ENCODE measurements at regions not wholly inside any gene's neighbourhood (a gene's known extent, or its start where the extent isn't known, plus 50 kb on each side); places are given as distances from the start of the nearest gene placed in this dataset.

- TF ChIP-seq MXI1 (IDR thresholded peaks at IDR 0.05; ENCODE audit: borderline replicate concordance, low read depth, low read length) (no peak), ZSCAN30 (CRISPR knock-in tag; IDR thresholded peaks at IDR 0.05) (no peak)
Measured at GRCh38 chr5:120803282-120803681, 339.2 kb downstream of the PRR16 start (continued).

DNA sequence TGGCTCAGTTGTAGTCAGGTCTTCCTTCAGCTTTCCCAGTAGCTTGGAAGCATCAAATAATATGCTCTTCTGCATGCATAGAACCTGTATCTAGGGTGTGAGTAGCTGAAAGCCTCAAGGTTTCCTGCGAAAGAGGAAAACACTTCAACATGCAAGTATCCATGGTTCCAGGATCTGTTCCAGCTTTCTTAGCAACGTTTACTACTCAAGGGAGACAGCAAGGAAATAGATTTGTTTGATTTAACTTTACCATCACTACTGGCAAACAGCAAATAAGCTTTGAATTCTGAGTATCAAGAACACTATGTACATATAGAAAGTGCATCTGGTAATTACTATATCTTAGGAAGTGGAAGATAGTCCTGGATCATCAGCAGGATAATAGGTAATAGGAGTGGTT is 341.0 kb downstream of the PRR16 start:
- Histone ChIP-seq H3K4me1 (ENCODE audit: insufficient read depth, low read length) (no peaks in the 10 kb centered on the region), H3K9me3 (ENCODE audit: low read length) (no peaks in the 10 kb centered on the region), H3K9ac (ENCODE audit: insufficient read depth, low read depth, low read length) (no peak overlapping the region), H3K79me2 (ENCODE audit: insufficient read depth, low read length) (no peaks in the 10 kb centered on the region), H3K4me3 (replicated peaks in 1 of 3; ENCODE audit: insufficient read depth in 1 of 3, low read depth in 2 of 3, low read length in 3 of 3) (no peak overlapping the region), H4K20me1 (ENCODE audit: insufficient read depth, low read length) (no peaks in the 10 kb centered on the region), H3K4me2 (ENCODE audit: low read depth, low read length) (no peak overlapping the region), H2AFZ (ENCODE audit: low read length) (no peak overlapping the region), H3K27me3 (ENCODE audit: control insufficient read depth in 1 of 2, insufficient read depth in 2 of 2, low read length in 2 of 2) (no peaks in the 10 kb centered on the region), H3K27ac (ENCODE audit: extremely low read length, insufficient read depth, low read length) (no peak overlapping the region), H3K36me3 (replicated peaks in 1 of 2; ENCODE audit: control insufficient read depth in 1 of 2, insufficient read depth in 2 of 2, low read length in 2 of 2) (no peaks in the 10 kb centered on the region)
- no peak for DNase-seq (ENCODE audit: low spot score)
- ChIA-PET CTCF (ENCODE audit: low intra/inter-chr PET ratio, low total read pairs) (no interaction called here), POLR2A (no interaction called here)
- in situ Hi-C loops (cut with HindIII; ENCODE audit: extremely low pct_ligation_motif_present, low pct_unique_long_range_greater_than_20kb), result no loop called here
- intact Hi-C loops (cut with micrococcal nuclease; ENCODE audit: unreplicated experiment), result no loop called here
- no peak for FAIRE-seq
- WGBS (ENCODE audit: low lambda C conversion rate), result 0% methylated on average over 2 of the region's 2 CpGs
- no peak for ATAC-seq
- BruUV-seq (replicated peaks), result no TSS peak
- TF ChIP-seq ZFP36L1 (CRISPR knock-in tag; IDR thresholded peaks at IDR 0.05) (no peak), DBP (CRISPR knock-in tag; IDR thresholded peaks at IDR 0.05; ENCODE audit: not compliant biosample characterization) (no peak), SOX13 (IDR thresholded peaks at IDR 0.05) (no peak), SOX13 (CRISPR knock-in tag; conservative IDR thresholded peaks at IDR 0.05 in 1 of 2, IDR thresholded peaks at IDR 0.05 in 1 of 2) (no peak), ZNF83 (CRISPR knock-in tag; IDR thresholded peaks at IDR 0.05; ENCODE audit: borderline replicate concordance) (no peak), ZNF615 (CRISPR knock-in tag; IDR thresholded peaks at IDR 0.05; ENCODE audit: borderline replicate concordance) (no peak), PRDM4 (CRISPR knock-in tag; IDR thresholded peaks at IDR 0.05; ENCODE audit: borderline replicate concordance) (no peak), MAFG (CRISPR knock-in tag; IDR thresholded peaks at IDR 0.05) (no peak), ZNF710 (CRISPR knock-in tag; IDR thresholded peaks at IDR 0.05; ENCODE audit: borderline replicate concordance) (no peak), ATAD3A (CRISPR knock-in tag; IDR thresholded peaks at IDR 0.05) (no peak), TIGD3 (CRISPR knock-in tag; IDR thresholded peaks at IDR 0.05; ENCODE audit: borderline replicate concordance) (no peak), SRSF1 (optimal IDR thresholded peaks at IDR 0.05; ENCODE audit: low read depth, low read length) (no peak), ZNF34 (CRISPR knock-in tag; IDR thresholded peaks at IDR 0.05; ENCODE audit: borderline replicate concordance) (no peak), ZNF773 (CRISPR knock-in tag; IDR thresholded peaks at IDR 0.05; ENCODE audit: borderline replicate concordance) (no peak), ZNF546 (CRISPR knock-in tag; conservative IDR thresholded peaks at IDR 0.05) (no peak), ZNF766 (CRISPR knock-in tag; IDR thresholded peaks at IDR 0.05; ENCODE audit: borderline replicate concordance) (no peak)
